GM12872 (cell line): ENCODE measurements at regions not wholly inside any gene's neighbourhood (a gene's known extent, or its start where the extent isn't known, plus 50 kb on each side); places are given as distances from the start of the nearest gene placed in this dataset.

ENCODE experiments used
- TF ChIP-seq, protein P1 (sequence below): IDR thresholded peaks from 3 replicates; pipeline ENCODE4 v1.5.1; 2011; ENCODE audit warnings: low read depth, mild to moderate bottlenecking, low read length, moderate library complexity; ENCODE audit not compliant: insufficient read depth

DNA sequence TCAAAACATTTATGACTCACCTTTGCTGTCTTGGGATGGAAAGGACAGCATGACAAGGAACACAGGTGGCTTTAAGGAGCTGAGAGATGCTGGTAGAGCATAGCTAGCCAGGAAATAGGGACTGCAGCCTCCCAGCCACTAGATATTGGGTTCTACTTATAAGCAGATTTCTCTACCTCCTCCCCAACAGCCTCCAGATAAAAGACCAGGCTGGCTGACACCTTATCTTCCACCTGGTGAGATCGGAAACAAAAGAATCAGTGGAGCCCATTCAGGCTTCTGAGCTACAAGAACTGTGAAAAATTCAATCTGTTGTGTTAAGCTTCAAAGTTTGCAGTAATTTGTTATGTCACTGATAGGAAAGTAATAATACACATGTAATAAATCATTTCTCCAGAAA, 1278.5 kb upstream of the ZEB2 start:
- TF ChIP-seq, protein P1, sequence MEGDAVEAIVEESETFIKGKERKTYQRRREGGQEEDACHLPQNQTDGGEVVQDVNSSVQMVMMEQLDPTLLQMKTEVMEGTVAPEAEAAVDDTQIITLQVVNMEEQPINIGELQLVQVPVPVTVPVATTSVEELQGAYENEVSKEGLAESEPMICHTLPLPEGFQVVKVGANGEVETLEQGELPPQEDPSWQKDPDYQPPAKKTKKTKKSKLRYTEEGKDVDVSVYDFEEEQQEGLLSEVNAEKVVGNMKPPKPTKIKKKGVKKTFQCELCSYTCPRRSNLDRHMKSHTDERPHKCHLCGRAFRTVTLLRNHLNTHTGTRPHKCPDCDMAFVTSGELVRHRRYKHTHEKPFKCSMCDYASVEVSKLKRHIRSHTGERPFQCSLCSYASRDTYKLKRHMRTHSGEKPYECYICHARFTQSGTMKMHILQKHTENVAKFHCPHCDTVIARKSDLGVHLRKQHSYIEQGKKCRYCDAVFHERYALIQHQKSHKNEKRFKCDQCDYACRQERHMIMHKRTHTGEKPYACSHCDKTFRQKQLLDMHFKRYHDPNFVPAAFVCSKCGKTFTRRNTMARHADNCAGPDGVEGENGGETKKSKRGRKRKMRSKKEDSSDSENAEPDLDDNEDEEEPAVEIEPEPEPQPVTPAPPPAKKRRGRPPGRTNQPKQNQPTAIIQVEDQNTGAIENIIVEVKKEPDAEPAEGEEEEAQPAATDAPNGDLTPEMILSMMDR: no peak

DNA sequence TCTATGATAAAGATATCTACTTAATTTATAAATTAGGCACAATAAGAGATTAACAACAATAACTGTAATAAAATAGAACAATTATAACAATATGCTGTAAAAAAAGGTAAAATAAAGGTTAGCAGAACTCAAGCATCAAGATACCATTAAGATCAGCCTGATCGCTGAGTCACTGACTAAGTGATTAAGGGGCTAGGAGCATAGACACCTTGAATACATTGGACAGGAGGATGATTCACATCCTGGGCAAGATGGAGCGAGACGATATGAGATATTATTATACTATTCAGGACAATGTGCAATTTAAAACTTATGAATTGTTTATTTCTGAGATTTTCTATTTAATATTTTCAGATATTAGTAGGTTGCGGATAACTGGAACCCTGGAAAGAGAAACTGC, 1277.8 kb upstream of the ZEB2 start:
- TF ChIP-seq, protein P1: no peak

DNA sequence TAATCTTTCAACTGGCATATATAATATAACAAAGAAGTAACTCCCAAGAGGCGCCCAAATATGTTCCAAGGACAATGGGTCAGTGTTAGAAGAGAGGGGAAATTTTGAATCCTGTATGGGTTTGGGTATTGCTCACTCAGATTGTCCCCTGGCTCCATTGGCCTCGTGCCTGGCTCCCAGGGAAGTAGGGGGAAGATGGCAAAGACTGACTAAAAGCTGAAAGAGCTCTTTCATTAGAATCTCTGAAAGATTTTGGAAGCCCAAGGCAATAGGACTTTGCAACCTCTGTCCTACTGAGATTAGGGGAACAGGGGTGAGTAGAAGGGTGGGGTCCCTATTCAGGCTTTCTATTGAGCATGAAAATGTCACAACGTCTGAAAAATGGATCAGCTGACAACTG, 1272.8 kb upstream of the ZEB2 start:
- TF ChIP-seq, protein P1: no peak

DNA sequence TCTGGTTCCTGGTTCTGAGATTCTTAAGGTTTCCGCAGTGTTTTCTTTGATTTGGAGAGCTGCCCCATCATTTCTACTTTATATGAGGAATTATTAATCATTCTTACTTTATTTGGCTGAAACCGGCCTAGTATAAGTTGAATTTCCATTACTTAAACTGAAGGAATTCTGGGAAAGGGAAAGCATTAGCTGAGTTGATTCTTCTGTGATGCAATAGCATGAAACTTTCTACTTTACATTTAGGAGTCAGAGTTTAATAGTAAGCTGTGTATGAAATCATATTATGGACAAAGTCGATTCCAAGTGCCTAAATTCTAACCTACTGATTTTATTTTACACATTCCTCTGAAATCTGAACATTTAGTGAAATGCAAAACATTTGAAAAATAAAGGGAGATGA, 1269.7 kb upstream of the ZEB2 start:
- TF ChIP-seq, protein P1: no peak

DNA sequence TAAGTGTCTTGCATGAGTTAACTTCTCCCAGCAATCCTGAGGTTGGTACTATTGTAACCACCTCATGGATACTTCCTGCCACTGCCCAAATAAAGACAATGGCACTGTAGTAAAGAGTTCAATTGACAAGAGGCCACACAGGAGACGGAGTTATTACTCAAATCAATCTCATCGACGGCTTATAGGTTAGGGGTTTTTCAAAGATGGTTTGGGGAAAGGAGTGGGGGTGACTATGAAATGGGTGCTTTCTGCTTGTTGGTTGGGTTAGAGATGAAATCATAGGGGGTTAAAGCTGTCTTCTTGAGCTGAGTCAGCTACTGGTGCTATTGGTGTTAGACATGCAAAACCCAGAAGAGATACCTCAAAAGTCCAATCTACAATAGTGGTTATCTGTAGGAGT, 1258.0 kb upstream of the ZEB2 start:
- TF ChIP-seq, protein P1: no peak

DNA sequence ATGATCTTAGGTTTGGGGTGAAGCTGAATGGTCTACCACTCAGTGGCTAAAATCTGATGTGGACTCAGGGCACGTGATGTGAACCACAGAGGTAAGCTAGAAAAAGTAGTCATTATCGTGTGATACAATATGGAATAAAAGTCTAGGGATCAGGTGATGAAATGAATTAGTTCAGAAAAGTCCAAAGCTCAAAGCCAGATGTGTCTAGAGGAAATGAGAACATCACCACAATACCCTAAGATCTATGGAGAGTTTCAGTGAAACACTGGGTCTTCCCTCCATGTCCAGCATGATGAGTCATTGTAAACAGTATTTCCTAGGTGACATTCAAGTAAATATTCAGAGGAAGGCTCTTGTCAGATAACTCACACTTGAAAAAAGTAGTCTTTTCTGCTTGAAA, 1257.4 kb upstream of the ZEB2 start:
- TF ChIP-seq, protein P1: no peak

DNA sequence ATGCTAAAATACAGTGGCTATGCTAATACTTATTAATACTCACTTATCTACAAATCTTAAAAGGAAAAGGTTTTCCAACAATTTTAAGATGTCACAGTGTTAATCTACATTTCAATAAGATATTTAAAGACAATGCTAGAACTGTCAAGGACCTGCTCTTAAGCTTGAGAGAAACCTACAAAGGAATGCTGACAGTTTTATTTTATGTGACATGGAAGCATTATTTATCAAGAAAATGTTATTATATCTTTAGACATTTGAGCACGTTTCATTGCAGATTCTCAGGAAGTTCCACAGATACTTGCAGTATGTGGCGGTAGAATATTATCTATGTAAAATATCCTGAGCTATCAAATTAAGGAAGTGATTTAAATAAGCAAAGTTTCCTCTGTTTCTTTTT, 1255.7 kb upstream of the ZEB2 start:
- TF ChIP-seq, protein P1: no peak

DNA sequence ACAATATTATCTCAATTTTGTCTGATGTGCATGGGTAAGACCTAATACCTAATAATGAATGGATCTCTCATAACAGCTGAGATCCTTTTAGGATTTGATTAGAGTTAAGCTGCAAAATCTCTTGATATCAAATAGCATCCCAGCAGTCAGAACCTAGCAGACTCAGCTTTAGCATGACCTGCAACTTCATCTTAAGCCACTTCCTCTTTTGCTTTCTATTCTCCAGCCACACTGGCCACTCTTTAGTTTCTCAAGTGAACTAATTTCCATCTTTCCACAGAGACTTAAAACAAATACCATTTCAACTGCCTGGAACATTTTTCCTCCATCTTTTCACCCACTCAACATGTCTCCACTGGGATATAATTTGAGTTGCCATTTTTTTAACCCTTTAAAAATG, 1251.6 kb upstream of the ZEB2 start:
- TF ChIP-seq, protein P1: no peak
